ENCODE measurements at regions not wholly inside any gene's neighbourhood (a gene's known extent, or its start where the extent isn't known, plus 50 kb on each side); places are given as distances from the start of the nearest gene placed in this dataset.

DNA sequence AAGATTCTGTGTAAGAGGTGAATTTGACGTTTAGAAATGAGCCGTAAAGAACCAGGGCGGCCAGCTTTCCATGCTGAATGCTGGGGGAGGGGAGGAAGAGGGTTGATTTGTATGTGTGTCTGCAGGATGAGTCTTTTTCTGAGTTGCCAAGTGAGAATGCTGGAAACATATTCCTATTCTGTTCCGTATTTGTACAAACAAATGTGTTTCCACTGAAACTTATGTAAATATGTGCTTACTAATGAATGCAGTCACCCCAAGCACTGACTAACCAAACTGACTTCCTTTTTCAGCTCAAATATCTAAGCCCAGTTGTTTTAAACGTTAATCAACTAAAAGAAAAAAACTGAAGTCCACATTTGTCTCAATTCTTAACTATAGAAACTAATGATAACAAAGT, 74.9 kb upstream of the APCDD1 start:
- no peak for DNase-seq
- H3K27me3 ChIP-seq (ENCODE audit: control insufficient read depth, insufficient read depth, low read length), result no peaks in the 10 kb centered on the region
- peaks cover 15% of the 10 kb centered on the region for H3K4me1 ChIP-seq (ENCODE audit: control insufficient read depth, insufficient read depth, low read length)
- no peaks in the 10 kb centered on the region for H3K36me3 ChIP-seq (ENCODE audit: control insufficient read depth, insufficient read depth, low read length)
- H3K9me3 ChIP-seq (replicated peaks; ENCODE audit: control insufficient read depth, low read depth, low read length), result no peaks in the 10 kb centered on the region
- H3K27ac ChIP-seq (ENCODE audit: low read length), result peak overlapping the region; percentile 11
- no peak overlapping the region for H3K4me3 ChIP-seq (ENCODE audit: low read length)
- 75% methylated on average over 2 of the region's 5 CpGs for WGBS (ENCODE audit: insufficient coverage)

DNA sequence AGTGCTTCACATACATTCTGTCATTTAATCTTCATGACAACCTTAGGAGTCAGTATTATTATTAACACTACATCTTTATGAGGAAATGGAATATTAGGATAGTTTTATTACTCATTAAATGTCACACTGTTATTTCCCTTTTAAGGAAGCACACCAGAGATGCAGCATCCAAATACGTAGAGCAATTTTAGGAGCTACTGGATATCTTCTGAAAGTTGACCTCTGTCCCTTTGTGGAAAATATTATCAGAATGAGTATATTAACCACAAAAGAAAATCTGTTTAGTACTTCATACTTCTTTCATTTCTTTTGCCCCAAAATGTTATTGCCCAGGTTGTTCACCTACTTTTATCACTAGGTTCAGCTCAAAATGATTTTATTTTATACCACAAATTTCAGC, 72.9 kb upstream of the APCDD1 start:
- DNase-seq, result no peak
- no peak overlapping the region for H3K27ac ChIP-seq (ENCODE audit: low read length)
- H3K9me3 ChIP-seq (replicated peaks; ENCODE audit: control insufficient read depth, low read depth, low read length), result no peaks in the 10 kb centered on the region
- no CpG with 5 or more reads among the region's 1 CpG for WGBS (ENCODE audit: insufficient coverage)
- no peaks in the 10 kb centered on the region for H3K27me3 ChIP-seq (ENCODE audit: control insufficient read depth, insufficient read depth, low read length)
- no peaks in the 10 kb centered on the region for H3K36me3 ChIP-seq (ENCODE audit: control insufficient read depth, insufficient read depth, low read length)
- H3K4me1 ChIP-seq (ENCODE audit: control insufficient read depth, insufficient read depth, low read length), result peaks cover 10% of the 10 kb centered on the region
- H3K4me3 ChIP-seq (ENCODE audit: low read length), result no peak overlapping the region

DNA sequence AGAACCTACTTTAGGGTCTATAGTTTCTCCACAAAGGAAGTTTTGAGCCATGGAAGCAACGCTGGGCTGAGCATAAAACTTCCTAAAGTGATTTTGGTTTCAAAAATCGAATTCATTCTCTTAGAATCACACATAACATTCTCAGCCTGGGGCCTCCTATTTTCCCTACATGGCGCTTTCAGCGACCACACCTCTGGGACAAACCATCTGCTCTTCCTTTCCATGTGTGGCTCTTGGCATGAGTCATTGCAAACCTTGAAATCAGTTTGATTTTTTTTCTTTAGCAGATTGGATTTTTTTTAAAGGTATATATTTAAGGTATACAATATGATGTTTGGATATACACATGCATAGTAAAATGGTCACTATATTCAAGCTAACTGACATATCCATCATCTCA, 72.5 kb upstream of the APCDD1 start:
- peaks cover 10% of the 10 kb centered on the region for H3K4me1 ChIP-seq (ENCODE audit: control insufficient read depth, insufficient read depth, low read length)
- WGBS (ENCODE audit: insufficient coverage), result 91% methylated on average over 2 of the region's 4 CpGs
- no peaks in the 10 kb centered on the region for H3K9me3 ChIP-seq (replicated peaks; ENCODE audit: control insufficient read depth, low read depth, low read length)
- no peaks in the 10 kb centered on the region for H3K27me3 ChIP-seq (ENCODE audit: control insufficient read depth, insufficient read depth, low read length)
- H3K4me3 ChIP-seq (ENCODE audit: low read length), result no peak overlapping the region
- H3K36me3 ChIP-seq (ENCODE audit: control insufficient read depth, insufficient read depth, low read length), result no peaks in the 10 kb centered on the region
- no peak for DNase-seq
- no peak overlapping the region for H3K27ac ChIP-seq (ENCODE audit: low read length)

DNA sequence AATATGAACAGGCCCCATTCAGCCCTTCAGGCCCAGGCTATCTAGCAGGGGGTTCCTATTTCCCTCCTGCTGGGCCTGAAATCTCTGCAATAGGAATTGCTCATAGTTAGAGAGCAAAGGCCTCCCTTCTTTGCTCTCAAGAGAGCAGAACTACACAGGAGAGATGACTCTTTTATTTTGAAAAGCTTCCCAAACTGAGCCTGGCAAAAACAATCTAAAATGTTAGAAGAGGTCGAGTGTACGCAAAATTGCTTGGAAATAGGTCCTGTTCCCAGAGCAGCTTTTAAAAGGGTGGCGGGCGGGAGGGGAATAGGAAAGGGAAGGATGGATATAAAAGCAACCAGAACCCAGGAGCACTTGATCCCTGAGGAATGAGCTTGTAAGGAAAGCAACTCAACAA, 68.4 kb upstream of the APCDD1 start:
- Histone ChIP-seq H3K27ac (ENCODE audit: low read length) (no peak overlapping the region), H3K9me3 (replicated peaks; ENCODE audit: control insufficient read depth, low read depth, low read length) (no peaks in the 10 kb centered on the region), H3K36me3 (ENCODE audit: control insufficient read depth, insufficient read depth, low read length) (no peaks in the 10 kb centered on the region), H3K4me3 (ENCODE audit: low read length) (no peak overlapping the region), H3K4me1 (ENCODE audit: control insufficient read depth, insufficient read depth, low read length) (no peaks in the 10 kb centered on the region), H3K27me3 (ENCODE audit: control insufficient read depth, insufficient read depth, low read length) (no peaks in the 10 kb centered on the region)
- no peak for DNase-seq
- WGBS (ENCODE audit: insufficient coverage), result 35% methylated on average over 2 of the region's 4 CpGs

DNA sequence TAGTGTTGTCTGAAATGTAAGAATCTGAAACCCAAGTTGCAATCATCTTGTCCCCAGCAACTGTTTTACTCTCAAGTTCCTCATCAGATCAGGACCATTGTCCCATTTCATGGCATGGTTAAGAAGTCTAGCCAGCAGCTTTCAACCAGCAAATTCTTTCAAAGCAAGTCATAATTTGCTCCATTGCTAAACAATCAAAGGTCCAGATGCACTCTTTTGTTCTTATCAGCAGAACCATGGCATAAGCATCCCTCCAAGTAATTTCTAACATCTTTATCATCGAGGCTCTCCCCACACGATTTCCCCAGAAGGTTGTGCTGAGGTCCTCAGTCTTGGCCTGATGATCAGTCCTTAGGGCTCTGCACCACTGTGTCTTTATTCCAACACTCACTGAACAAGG, 67.5 kb upstream of the APCDD1 start:
- Histone ChIP-seq H3K27me3 (ENCODE audit: control insufficient read depth, insufficient read depth, low read length) (no peaks in the 10 kb centered on the region), H3K9me3 (replicated peaks; ENCODE audit: control insufficient read depth, low read depth, low read length) (no peaks in the 10 kb centered on the region), H3K4me1 (ENCODE audit: control insufficient read depth, insufficient read depth, low read length) (no peaks in the 10 kb centered on the region), H3K27ac (ENCODE audit: low read length) (no peak overlapping the region), H3K36me3 (ENCODE audit: control insufficient read depth, insufficient read depth, low read length) (no peaks in the 10 kb centered on the region), H3K4me3 (ENCODE audit: low read length) (no peak overlapping the region)
- DNase-seq, result no peak
- WGBS (ENCODE audit: insufficient coverage), result 75% methylated on average over 2 of the region's 2 CpGs

DNA sequence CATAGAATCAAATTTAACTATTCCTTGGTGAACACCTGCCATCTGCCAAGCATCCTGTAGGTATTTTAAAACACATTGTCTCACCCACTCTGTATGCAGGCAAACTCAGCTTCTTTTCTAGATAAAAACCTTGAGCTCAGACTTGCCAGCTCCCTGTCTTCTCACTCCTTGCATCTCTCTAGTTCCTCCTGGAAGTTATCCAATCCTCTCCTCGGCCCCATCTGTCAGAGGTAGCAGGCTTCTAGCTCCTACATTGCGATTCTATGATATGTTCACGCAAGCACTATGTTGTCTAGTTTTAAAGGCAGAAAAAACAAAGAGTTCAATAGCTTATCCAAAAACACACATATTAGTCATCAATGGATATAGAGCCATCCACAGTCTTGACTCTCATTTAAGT, 67.0 kb upstream of the APCDD1 start:
- H3K9me3 ChIP-seq (replicated peaks; ENCODE audit: control insufficient read depth, low read depth, low read length), result no peaks in the 10 kb centered on the region
- no peak overlapping the region for H3K4me3 ChIP-seq (ENCODE audit: low read length)
- 81% methylated on average over 3 of the region's 3 CpGs for WGBS (ENCODE audit: insufficient coverage)
- no peaks in the 10 kb centered on the region for H3K4me1 ChIP-seq (ENCODE audit: control insufficient read depth, insufficient read depth, low read length)
- no peak for DNase-seq
- no peaks in the 10 kb centered on the region for H3K36me3 ChIP-seq (ENCODE audit: control insufficient read depth, insufficient read depth, low read length)
- H3K27ac ChIP-seq (ENCODE audit: low read length), result no peak overlapping the region
- H3K27me3 ChIP-seq (ENCODE audit: control insufficient read depth, insufficient read depth, low read length), result no peaks in the 10 kb centered on the region

DNA sequence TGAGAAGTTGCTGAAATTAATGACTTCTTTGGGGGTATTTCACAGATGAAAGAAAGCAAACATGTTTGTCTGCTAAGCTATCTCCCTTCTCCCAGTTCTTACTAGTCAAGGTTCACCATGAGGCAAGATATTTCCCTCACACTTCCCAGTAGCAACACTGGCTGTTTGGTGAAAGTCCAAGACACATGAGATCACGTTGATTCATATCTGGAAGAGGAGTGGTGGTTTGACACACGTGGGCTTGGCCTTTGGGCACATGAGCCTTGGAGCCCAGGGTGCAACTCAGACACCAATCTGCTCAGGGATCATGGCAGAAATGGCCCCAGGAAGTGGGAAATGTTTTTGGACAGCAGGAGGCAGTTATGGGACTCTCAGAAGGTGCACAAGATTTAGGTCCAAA, 66.1 kb upstream of the APCDD1 start:
- 66% methylated on average over 2 of the region's 2 CpGs for WGBS (ENCODE audit: insufficient coverage)
- no peaks in the 10 kb centered on the region for H3K27me3 ChIP-seq (ENCODE audit: control insufficient read depth, insufficient read depth, low read length)

DNA sequence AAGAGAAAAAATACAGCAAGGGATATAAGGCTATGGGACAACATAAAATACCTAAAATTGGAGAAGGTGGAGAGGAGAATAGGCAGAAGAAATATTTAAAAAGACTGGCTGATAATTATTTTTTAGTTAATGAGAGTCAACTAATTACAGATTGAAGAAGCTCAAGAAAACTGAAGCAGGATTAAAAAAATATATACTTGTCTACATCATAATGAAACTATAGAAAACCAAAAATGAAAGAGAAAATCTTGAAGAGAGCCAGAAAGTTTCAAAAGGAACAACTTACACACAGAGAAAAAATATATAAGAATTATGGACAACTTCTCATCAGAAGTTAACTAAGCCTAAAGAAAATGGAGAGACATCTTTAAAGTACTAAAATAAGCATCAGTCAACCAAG, 62.9 kb upstream of the APCDD1 start:
- peaks cover 3% of the 10 kb centered on the region for H3K9me3 ChIP-seq (replicated peaks; ENCODE audit: control insufficient read depth, low read depth, low read length)
- peaks cover 2% of the 10 kb centered on the region for H3K27me3 ChIP-seq (ENCODE audit: control insufficient read depth, insufficient read depth, low read length)
- DNase-seq, result no peak
- H3K36me3 ChIP-seq (ENCODE audit: control insufficient read depth, insufficient read depth, low read length), result no peaks in the 10 kb centered on the region
- H3K4me1 ChIP-seq (ENCODE audit: control insufficient read depth, insufficient read depth, low read length), result no peaks in the 10 kb centered on the region
- no peak overlapping the region for H3K27ac ChIP-seq (ENCODE audit: low read length)
- H3K4me3 ChIP-seq (ENCODE audit: low read length), result no peak overlapping the region

More for the DNA sequence above, 66.1 kb upstream of the APCDD1 start:
- no peaks in the 10 kb centered on the region for H3K36me3 ChIP-seq (ENCODE audit: control insufficient read depth, insufficient read depth, low read length)
- H3K27ac ChIP-seq (ENCODE audit: low read length), result no peak overlapping the region
- no peak for DNase-seq
- no peaks in the 10 kb centered on the region for H3K4me1 ChIP-seq (ENCODE audit: control insufficient read depth, insufficient read depth, low read length)
- no peaks in the 10 kb centered on the region for H3K9me3 ChIP-seq (replicated peaks; ENCODE audit: control insufficient read depth, low read depth, low read length)
- H3K4me3 ChIP-seq (ENCODE audit: low read length), result no peak overlapping the region

DNA sequence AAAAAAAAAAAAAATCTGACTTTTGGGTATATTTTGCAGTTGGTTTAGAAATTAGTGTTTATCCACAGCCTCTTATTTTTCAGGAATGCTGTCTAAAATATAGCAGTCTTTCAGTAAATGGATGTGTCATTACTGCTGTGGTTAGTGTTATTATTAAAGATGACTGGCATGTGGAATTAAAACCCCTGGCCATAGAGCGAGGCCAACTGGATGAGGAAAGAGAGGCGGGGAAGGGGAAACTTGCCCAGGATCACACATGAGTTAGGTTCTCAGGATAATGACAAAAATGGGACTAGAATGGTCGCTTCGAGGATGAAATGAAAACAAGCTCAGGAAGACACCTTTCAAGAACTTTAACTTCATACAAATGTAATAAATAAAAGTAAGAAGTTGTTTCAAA, 57.4 kb upstream of the APCDD1 start:
- H3K36me3 ChIP-seq (ENCODE audit: control insufficient read depth, insufficient read depth, low read length), result no peaks in the 10 kb centered on the region
- peaks cover 3% of the 10 kb centered on the region for H3K9me3 ChIP-seq (replicated peaks; ENCODE audit: control insufficient read depth, low read depth, low read length)
- peaks cover 7% of the 10 kb centered on the region for H3K4me1 ChIP-seq (ENCODE audit: control insufficient read depth, insufficient read depth, low read length)
- no peak for DNase-seq
- no peak overlapping the region for H3K4me3 ChIP-seq (ENCODE audit: low read length)
- no peak overlapping the region for H3K27ac ChIP-seq (ENCODE audit: low read length)
- peaks cover 2% of the 10 kb centered on the region for H3K27me3 ChIP-seq (ENCODE audit: control insufficient read depth, insufficient read depth, low read length)
- WGBS (ENCODE audit: insufficient coverage), result 94% methylated on average over 2 of the region's 4 CpGs

DNA sequence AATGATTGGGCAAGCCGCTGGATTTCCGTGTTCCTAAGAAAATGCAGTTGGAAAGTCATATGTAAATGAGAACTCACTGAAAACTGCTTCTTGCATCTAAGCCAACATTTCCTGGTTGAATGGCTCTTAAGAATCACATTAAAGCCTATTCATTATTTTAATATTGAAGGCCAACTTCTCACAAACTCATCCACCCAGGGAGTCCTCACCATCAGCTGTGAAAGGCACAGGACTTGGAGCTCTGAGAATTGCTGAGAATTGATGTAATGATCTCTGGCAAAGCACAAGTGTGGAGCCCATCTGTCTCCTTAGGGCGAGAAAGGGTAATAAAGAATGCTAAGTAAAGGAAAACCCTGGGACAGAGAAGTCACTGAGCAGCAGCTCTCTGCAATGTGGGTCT, 55.9 kb upstream of the APCDD1 start:
- Histone ChIP-seq H3K36me3 (ENCODE audit: control insufficient read depth, insufficient read depth, low read length) (no peaks in the 10 kb centered on the region), H3K9me3 (replicated peaks; ENCODE audit: control insufficient read depth, low read depth, low read length) (peaks cover 3% of the 10 kb centered on the region), H3K27ac (ENCODE audit: low read length) (no peak overlapping the region), H3K27me3 (ENCODE audit: control insufficient read depth, insufficient read depth, low read length) (peaks cover 5% of the 10 kb centered on the region), H3K4me3 (ENCODE audit: low read length) (no peak overlapping the region), H3K4me1 (ENCODE audit: control insufficient read depth, insufficient read depth, low read length) (peaks cover 7% of the 10 kb centered on the region)
- WGBS (ENCODE audit: insufficient coverage), result 80% methylated on average over 1 of the region's 3 CpGs
- no peak for DNase-seq

DNA sequence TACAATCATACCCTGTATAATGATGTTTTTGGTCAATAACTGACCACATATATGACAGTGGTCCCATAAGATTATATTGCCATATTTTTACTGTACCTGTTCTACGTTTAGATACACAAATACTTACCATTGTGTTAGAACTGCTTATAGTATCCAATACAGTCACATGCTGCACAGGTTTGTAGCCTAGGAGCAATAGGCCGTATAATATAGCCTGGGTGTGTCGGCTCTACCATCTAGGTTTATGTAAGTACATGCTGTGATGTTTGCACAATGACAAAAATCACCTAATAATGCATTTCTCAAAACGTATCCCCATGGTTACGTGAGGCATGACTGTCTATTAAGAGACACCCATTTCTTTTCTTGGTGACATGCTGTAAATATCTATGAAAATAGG, 55.0 kb upstream of the APCDD1 start:
- no peaks in the 10 kb centered on the region for H3K36me3 ChIP-seq (ENCODE audit: control insufficient read depth, insufficient read depth, low read length)
- WGBS (ENCODE audit: insufficient coverage), result no CpG with 5 or more reads among the region's 5 CpGs
- H3K4me3 ChIP-seq (ENCODE audit: low read length), result no peak overlapping the region
- no peak overlapping the region for H3K27ac ChIP-seq (ENCODE audit: low read length)
- H3K9me3 ChIP-seq (replicated peaks; ENCODE audit: control insufficient read depth, low read depth, low read length), result no peaks in the 10 kb centered on the region
- peaks cover 13% of the 10 kb centered on the region for H3K4me1 ChIP-seq (ENCODE audit: control insufficient read depth, insufficient read depth, low read length)
- no peak for DNase-seq
- H3K27me3 ChIP-seq (ENCODE audit: control insufficient read depth, insufficient read depth, low read length), result peaks cover 8% of the 10 kb centered on the region
